ENCODE measurements at regions not wholly inside any gene's neighbourhood (a gene's known extent, or its start where the extent isn't known, plus 50 kb on each side); places are given as distances from the start of the nearest gene placed in this dataset.

- no peak for DNase-seq (ENCODE audit: low read depth)
These were observed 71.8 kb downstream of the RTL9 start for GRCh38 chrX:110430293-110431076.

GRCh38 chrX:110432091-110432905 is 73.7 kb downstream of the RTL9 start:
- DNase-seq (ENCODE audit: low read depth) = no peak

- no peak for DNase-seq (ENCODE audit: low read depth)
These were observed 74.2 kb downstream of the RTL9 start for GRCh38 chrX:110432906-110433215.

- DNase-seq (ENCODE audit: low read depth) = no peak
These were observed 76.5 kb downstream of the RTL9 start for GRCh38 chrX:110435196-110435595.

- DNase-seq (ENCODE audit: low read depth) = no peak
These were observed 77.9 kb downstream of the RTL9 start for GRCh38 chrX:110436523-110436922.

GRCh38 chrX:110437686-110438085 is 79.0 kb downstream of the RTL9 start:
- no peak for DNase-seq (ENCODE audit: low read depth)

GRCh38 chrX:110440016-110440805 is 81.6 kb downstream of the RTL9 start:
- no peak for DNase-seq (ENCODE audit: low read depth)

GRCh38 chrX:110442635-110443034 is 84.0 kb downstream of the RTL9 start:
- DNase-seq (ENCODE audit: low read depth) = no peak

- DNase-seq (ENCODE audit: low read depth) = no peak
These were observed 86.3 kb downstream of the RTL9 start for GRCh38 chrX:110444996-110445395.

- no peak for DNase-seq (ENCODE audit: low read depth)
These were observed 89.8 kb downstream of the RTL9 start for GRCh38 chrX:110448459-110448858.

GRCh38 chrX:110449312-110449711 is 90.7 kb downstream of the RTL9 start:
- DNase-seq (ENCODE audit: low read depth) = no peak

- peak; percentile 59 for DNase-seq (ENCODE audit: low read depth)
These were observed 91.4 kb downstream of the RTL9 start for GRCh38 chrX:110450050-110450449.

- DNase-seq (ENCODE audit: low read depth) = no peak
These were observed 95.7 kb downstream of the RTL9 start for GRCh38 chrX:110454336-110454735.

- no peak for DNase-seq (ENCODE audit: low read depth)
These were observed 104.3 kb downstream of the RTL9 start for GRCh38 chrX:110462957-110463356.

GRCh38 chrX:110466790-110467189 is 108.1 kb downstream of the RTL9 start:
- no peak for DNase-seq (ENCODE audit: low read depth)

GRCh38 chrX:110472265-110472664 is 113.6 kb downstream of the RTL9 start:
- no peak for DNase-seq (ENCODE audit: low read depth)

GRCh38 chrX:110477593-110478228 is 119.1 kb downstream of the RTL9 start:
- no peak for DNase-seq (ENCODE audit: low read depth)

GRCh38 chrX:110491846-110492620 is 133.4 kb downstream of the RTL9 start:
- DNase-seq (ENCODE audit: low read depth) = no peak

- no peak for DNase-seq (ENCODE audit: low read depth)
These were observed 146.3 kb downstream of the RTL9 start for GRCh38 chrX:110504947-110505346.

- DNase-seq (ENCODE audit: low read depth) = no peak
These were observed 151.3 kb downstream of the RTL9 start for GRCh38 chrX:110509755-110510532.
